ENCODE measurements at regions not wholly inside any gene's neighbourhood (a gene's known extent, or its start where the extent isn't known, plus 50 kb on each side); places are given as distances from the start of the nearest gene placed in this dataset.

DNA sequence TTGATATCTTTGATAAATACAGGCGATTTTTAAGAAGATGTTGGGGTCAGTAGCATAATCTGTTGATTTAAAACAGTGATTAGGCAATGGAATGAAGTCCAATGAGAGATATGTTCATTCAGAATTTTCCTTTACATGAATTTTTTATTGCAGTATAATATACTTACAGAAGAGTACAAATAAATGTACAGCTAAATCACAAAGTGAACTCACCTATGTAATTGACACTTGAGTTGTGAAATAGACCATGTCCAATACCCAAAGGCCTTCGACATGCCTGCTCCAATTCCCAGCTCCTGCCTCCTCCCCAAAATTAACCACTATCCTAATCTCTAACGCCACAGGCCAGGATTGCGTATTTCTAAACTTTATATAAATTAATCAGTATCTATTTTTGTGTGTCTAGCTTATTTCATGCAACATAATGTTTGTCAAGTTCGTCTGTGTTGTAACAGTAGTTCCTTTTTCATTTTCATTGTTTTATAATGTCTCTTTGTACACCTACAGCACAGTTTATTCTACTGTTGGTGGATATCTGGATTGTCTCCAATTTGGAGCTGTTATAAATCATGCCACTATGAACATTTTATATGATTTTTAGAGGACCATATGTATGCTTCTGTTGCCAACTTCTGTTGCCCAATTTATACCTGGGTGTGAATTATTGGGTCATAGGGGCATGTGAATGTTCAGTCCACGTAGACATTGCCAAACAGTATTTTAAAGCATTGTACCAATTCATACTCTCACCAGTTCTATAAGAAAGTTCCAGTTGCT is 208.3 kb downstream of the TLE1 start:
- no peak for DNase-seq

DNA sequence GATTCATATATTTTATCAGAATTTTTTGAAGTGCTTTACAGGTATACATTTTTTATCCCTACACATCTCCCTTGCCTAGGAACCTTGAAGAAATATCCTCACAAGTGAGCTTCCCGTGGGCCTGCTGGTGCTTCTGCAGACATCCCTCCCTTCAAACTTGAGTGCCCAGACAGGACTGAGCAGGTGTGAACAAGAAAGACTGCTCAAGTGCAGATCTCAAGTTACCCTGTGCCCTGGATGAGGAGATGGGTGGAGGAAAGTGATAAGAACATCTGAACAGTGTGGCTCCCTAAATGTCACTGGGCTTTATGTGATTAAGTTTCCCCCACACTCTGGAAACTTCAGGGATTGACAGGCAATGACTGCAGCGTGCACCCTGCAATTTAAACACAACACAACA is 209.8 kb downstream of the TLE1 start:
- DNase-seq, result no peak

DNA sequence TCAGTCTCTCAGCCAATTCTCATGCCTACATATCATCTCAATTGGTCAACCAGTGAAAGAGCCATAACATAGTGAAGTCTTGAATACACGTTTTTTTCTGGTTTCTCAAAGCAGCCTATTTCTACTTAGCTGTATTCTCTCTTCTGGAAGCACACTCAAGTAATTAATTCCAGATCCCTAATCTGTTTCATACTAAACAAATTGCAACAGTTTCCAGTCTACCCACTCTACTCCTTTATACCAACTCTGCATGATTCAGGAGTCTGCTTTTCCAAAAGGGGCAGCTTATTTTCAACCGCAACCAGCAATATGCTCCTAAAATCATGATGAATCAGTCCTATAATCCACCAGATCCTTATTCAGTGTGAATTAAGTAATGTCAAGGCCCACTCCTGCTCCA is 211.7 kb downstream of the TLE1 start:
- DNase-seq, result no peak

DNA sequence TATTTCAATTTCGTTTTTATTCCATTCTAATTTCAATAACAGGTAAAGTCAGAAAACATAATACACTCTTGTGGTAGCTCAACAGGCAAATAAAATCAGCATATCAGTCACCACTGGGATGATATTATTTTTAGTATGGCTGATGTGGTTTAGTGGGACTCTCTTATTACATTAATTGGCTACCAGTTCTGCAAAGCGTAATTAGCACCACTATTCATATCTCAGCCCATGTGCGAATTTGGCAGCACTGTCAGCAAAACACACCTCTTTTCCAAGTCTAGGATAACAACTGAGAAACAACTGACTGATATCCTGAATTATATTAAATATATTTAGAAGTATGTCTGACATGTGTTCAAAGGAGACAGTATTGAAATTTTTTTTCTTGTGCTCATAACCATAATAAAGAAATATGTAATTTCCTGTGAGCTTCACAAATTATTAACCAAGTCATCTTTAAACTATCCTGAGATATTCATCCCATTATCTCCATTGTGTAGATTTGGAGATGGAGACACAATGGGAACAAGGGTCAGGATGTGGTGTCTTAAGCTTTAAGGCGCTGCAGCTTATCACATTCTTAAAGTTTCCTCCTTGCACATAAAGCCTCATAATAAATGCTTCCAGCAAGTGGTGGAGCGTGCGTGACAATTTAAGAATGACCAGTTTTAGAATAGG is 212.4 kb downstream of the TLE1 start:
- no peak for DNase-seq

DNA sequence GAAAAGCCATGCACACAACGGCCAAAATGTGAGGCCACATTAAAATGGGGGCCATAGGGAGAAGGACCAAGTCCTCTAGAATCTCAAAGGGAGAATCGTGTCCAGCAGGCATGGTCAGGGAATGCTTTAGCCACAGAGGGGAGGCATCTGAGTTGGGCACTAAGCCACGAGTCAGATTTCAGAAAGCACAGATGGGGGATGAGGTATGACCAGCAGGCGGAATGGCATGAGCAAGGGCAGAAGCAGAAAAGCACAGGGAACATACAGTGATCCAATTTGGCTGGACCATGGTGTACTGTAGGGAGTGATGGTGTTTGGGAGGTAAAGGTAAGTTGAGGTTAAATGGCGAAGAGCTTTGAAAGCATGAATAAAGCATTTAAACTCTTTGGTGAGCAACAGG is 214.6 kb downstream of the TLE1 start:
- no peak for DNase-seq

DNA sequence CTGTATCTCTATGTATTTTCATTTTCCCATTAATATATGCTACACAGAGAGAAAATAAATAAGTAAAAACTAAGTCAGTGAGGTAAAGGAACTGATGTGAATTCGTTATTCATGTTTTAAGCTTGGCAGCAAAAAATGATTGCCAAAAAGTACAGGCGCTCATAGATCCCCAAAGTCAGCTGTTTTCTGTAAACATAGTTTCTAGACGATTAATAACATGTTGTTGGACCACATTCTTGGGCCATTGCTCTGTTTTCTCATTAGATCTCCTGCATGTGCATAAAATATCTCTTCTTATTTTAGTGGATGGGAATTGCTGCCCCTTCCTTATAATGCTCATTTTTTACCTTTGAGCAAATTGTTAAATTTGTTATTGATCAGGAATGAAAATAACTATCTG is 215.2 kb downstream of the TLE1 start:
- no peak for DNase-seq

DNA sequence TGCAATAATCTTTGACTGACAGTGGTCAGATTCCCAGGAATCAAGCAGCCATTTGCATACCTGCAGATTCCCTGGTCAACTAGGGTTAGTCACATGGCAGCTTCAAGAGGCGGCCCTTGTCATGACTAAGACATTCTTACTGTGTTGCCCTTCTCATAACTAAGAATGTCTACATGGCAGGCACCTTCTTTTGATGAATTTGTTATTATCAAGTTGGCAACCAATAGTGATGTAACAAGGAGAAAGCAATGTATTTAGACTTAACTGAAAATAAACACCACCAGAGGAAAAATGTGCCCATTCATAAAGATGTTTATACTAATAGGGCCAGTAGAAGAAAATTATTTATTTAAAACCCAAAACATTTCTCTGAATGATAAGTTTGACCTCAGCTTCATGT is 215.6 kb downstream of the TLE1 start:
- no peak for DNase-seq

DNA sequence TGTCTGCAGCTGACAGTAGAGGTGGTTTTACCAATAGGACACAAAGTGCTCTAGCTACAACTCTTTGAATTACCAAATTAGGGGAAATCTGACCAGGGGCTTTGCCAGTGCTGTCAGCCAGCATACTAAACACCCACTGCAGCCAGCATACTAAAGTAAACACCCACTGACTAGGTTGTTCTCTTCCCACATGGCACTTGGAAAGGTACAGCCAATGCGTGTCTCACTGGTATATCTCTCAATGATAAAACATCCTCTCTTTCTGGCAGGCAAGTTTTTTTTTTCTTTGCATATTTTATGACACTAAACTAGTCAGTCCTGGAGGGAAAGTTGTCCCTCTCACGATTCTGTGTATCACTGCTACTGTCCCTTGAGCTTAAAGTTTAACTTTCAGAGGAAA is 216.1 kb downstream of the TLE1 start:
- DNase-seq, result no peak

DNA sequence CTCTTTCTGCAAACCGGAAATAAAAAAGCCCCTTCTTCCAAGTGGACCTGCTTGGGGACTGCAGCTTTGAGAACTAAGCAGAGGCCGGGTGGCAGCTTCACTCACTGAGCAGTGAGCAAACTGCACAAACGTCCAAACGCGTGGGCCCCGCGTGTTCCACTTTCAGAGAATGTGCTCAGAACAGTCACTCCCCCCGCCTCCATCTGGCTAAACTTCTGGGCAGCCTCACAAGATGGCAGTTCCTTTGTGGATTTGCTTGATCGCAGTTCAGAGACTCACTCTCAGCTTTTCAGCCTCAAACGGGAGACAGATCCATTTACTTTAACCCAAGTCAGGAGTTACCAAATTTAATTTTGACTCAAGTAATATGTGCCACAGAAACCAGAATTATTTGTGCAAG is 216.6 kb downstream of the TLE1 start:
- DNase-seq, result no peak

DNA sequence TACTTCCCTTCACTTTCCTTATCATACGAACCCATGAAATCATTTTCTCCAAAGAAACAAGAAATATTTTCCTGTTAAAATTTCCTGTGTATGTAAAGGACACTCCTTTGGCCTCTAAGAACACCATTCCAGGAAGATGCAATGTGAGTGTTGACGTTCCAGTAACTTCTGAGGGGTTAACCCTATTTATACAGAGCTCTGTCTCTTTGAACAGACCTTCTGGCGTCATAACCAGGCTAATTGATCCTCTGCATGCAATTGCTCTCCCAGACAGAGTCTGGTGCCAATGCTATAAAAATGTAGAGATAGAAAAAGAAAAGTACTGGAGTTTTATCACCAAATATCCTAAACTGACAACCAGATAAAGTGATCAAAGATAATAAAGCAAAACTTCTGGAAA is 218.5 kb downstream of the TLE1 start:
- DNase-seq, result no peak

DNA sequence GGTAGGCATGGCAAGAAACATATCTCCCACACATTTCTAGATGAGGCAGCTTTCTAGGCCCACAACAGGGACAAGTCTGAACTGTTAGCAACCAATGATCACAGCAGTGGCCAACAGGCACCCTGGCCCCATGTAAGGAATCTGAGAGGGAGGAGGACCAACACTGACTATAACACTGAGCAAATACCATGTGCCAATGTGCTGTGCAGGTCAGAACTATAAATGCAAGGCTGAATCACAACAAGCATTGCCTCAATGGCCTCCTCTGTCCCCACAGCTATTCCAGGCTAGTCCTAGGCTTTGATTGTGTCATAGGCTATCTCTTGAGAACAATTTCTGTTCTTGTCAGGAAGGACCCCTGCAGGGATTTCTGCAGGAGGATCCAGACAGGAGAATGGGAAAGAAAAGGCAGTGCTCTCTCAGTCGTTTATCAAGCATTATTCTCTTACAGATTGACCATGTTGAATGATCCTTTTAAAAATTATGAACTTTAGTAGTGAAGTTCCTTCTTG is 221.2 kb downstream of the TLE1 start:
- no peak for DNase-seq

DNA sequence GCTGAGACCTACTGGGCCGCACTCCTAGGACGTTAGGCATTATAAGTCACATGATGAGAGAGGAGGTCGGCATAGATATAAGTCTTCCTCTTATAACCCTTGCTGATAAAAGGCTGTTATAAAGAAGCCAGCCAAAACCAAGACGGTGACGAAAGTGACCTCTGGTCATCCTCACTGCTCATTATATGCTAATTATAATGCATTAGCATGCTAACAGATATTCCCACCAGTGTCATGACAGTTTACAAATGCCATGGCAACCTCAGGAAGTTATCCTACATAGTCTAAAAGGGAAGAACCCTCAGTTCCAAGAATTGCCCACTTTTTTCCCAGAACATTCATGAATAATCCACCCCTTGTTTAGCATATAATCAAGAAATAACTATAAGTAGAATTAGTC is 222.4 kb downstream of the TLE1 start:
- DNase-seq, result no peak

DNA sequence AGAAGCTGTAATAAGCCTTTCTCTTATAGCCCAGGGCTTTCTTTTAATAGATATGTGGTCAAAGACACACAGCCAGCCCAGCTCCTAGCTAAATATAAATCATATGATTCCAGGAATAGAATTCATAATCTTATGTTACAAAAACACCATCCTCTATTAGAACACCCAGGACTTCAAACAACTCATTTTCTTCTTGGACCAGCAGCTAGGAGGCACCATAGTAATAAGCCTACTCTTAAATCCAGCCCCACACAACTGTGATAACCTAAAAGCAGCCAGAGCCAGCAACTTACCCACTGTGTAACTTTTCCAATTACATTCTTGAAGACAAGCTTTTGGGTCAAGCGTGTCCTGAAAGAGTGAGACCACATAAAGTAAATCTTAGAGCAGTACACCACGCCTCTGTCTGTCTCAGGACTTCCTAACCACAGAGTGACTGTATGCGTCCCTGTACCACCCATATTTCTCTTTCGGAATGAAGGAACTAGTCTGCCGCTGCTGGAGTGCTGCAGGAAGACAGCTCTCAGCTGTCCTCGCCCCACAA is 223.8 kb downstream of the TLE1 start:
- no peak for DNase-seq

DNA sequence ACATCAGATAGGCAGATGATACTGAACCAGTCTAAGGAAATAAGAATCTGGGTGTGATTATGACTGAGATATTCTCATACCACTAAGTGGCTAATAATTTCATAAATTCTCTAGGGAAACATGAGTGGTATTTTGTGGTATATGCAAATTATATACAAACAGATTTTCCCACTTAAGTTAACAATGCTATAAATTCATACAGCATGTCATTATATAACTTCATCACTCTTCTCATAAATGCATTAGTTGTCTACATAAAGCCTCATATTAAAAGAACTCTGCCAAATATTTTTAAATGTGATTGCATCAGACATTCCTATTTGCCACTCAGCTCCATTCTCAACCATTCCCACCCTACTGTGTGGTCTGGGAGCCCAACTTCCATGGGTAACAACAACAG is 226.5 kb downstream of the TLE1 start:
- no peak for DNase-seq

DNA sequence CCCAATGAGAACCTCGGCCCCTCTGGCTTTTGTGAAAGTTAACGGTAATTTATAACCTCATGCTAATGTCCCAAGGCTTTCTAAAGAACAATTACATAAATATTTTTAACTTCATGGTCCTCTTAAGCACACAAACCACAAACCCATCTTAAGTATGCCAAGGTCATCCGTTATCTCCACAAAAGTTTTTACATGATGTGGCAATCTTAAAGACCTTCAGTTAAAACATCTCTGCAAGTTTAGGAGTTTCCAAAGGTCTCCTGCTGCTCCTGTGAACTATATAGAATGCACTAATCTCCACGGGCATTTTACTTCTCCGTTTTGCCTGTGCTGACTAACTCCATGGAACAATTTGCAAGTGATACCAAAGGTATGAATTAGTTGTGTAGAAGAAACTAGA is 228.2 kb downstream of the TLE1 start:
- no peak for DNase-seq

DNA sequence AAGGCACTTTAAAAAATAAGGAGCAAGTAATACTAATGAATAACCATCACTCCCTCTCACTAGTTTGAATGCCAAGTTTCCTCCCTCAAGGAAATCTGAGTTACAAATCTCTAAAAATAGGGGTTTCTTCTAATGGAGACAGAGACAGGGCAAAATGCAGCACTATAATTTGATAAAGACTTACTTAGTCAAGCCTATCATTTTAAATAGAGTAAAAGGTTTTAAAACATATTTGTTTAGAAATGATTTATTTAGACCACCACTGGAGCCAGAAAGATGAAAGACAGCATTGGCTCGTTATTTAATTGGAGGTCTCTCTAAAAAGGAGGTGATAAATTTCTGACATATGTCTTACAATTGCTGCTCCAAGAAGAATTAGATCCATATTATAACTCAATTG is 228.7 kb downstream of the TLE1 start:
- DNase-seq, result no peak

DNA sequence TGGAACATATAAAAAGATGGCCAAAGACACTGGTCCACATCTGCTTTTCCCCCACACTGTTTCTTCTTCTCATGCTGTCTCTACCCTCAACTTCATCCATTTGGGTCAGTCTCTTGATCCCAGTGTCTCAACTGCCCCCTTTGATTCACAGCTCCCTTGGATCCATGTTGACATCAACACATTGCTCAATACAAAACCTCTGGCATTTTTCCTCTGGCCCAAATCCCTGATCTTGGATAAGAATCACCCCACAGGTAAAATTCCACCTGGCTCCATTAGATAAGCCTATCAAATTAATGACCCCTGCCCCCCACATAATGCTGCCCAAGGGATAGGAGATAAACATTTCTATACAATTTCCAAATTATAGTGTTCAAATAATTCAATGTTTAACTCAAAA is 229.8 kb downstream of the TLE1 start:
- DNase-seq, result no peak

DNA sequence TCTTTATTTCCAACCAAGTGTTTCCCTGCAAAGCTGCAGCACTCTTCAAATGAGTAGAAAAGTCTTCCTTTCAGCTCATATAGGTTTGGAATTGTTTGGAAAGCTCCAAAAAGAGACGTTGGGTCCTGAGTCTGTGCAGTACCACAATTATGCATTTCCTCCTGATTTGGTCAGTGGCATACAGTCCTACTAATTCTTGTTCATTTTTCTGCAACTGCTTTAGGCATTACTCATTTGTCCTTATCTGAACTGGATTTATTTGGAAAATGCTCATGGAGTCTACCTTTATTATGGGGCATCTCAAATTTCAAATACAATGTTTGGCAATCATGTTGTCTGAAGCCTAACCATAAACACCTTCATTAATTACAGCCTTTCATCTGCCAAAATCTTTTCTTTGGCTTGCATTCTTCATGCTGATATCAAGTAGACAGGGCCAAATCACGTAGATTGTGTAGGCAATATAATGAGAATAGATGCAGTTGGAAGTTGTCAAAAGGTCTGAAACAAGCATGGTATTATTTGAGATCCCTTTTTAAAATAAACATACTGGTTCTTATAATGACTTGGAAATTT is 232.8 kb downstream of the TLE1 start:
- no peak for DNase-seq

DNA sequence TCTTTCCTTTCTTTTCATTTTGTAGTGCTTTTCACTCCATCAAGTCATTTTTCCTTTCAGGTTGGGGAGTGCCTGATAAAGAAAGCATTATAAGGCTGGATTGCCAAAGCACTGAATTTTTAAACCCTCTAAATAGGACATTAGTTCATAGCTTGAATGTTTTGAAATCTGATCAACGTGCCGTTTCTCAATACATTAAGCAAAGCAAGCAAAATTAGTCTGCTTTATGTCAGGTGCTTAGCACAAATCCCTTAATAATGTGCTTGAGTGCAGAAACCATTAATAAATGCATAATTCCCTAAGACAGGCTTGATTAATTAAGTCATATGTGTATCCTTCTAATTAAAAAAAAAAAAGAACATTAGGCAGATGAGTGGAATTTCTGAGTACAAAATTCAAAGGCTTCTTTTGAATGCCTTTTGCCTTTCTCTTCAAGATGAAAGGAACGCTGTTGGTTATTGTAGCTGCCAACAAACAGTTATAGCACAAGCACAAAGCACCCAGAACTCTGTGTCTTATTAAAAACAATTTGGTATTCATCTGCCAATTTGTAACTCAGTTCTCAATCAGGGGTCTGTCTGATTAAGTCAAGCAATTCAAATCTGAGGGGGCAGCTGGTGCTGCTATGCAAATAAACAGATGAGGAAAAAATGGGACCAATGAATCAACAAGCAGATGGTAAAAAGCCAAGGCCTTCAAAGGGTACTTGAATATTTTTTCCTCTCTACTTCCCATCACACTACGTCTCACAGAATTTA is 233.7 kb downstream of the TLE1 start:
- no peak for DNase-seq

DNA sequence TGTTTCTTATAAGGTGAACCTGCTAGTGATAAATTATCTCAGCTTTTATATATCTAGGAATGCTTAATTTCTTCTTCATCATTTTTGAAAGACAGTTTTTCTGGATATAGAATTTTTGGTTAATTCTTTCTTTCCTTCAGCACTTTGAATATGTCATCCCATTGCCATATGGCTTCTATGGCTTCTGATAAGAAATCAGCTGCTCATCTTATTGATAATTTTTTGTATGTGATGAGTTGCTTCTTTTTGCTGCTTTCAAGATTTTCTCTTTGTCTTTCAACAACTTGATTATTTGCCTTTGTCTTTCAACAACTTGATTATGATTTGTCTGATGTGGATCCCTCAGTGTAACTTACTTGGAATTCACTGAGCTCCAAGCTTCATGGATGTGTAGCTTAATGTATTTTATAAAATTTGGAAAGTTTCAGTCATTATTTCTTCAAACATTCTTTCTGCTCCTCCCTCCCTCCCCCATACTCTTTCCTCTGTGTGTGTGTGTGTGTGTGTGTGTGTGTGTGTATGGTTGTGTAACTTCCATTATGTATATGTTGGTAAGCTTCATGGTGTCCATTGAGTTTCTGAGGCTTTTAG is 243.9 kb downstream of the TLE1 start:
- DNase-seq, result no peak

DNA sequence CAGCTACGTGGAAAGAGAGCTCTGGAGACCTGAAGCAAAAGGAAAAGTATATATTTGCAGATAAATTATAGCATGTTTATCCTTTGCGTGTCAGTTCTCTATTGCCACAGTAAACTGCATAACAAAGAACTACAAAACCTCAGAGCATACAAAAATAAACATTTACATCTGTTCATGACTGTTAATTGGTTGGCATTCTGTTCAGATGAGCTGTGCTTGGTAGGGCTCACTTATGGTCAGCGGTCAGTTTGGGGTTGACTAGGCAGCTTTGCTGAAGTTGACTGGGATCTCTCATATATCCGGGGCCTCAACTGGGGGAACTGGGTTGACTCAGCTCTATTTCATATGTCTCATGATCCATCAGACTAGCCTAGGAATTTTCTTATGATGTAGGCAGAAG is 257.7 kb downstream of the TLE1 start:
- DNase-seq, result no peak

DNA sequence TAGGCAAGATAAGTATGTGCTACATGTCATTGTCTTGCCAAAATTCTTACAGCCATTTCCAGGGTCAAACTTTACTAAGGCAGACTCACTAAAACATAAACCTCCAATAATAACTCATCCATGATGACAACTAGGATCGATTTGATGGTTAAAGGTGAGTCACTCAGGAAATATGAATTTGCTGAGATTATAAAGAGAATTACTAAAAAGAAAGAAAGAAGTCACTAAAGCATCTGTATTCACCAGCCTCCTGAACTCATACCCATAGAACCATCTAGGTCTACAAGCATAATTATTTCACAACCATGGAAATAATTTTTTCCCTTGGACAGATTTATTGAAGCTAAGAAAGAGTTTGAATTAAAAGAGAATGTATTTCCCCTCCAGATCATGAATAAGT is 258.6 kb downstream of the TLE1 start:
- DNase-seq, result no peak

DNA sequence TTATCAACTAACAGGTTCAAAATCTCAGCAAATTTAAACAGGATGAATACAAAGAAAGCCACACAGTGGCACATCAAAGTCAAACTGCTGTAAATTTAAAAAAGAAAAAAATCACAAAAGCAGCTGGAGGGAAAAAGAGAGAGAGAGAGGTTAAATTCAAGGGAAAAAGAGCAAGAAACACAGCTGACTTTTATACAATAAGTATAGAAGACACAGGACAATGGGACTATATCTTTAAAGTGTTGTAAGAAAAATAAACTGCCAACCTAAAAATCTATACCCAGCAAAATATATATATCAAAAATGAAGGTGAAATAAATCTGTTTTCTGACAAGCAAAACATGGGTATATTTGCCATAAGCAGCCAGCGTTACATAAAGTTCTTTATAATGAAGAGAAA is 261.5 kb downstream of the TLE1 start:
- no peak for DNase-seq

All from DMS153 (cell line).